Endothelial cell (in vitro differentiated cells): ENCODE measurements at regions not wholly inside any gene's neighbourhood (a gene's known extent, or its start where the extent isn't known, plus 50 kb on each side); places are given as distances from the start of the nearest gene placed in this dataset.

Experiments
- DNase-seq: peaks from one replicate; pipeline ENCODE4 v3.0.0; 2021; ENCODE audit warnings: low spot score
- H3K27ac Mint-ChIP-seq: one replicate; pipeline ENCODE4 v1.8.0; 2021; ENCODE audit warnings: mixed read lengths, inconsistent platforms; ENCODE audit not compliant: unreplicated experiment
- H3K27me3 Mint-ChIP-seq: one replicate; pipeline ENCODE4 v1.8.0; 2021; ENCODE audit warnings: mild to moderate bottlenecking, moderate library complexity, mixed read lengths, inconsistent platforms; ENCODE audit not compliant: unreplicated experiment
- H3K36me3 Mint-ChIP-seq: one replicate; pipeline ENCODE4 v1.8.0; 2021; ENCODE audit warnings: mild to moderate bottlenecking, low read depth, mixed read lengths, inconsistent platforms; ENCODE audit not compliant: unreplicated experiment
- H3K4me1 Mint-ChIP-seq: one replicate; pipeline ENCODE4 v1.8.0; 2021; ENCODE audit warnings: mild to moderate bottlenecking, mixed read lengths, inconsistent platforms; ENCODE audit not compliant: unreplicated experiment
- H3K4me3 Mint-ChIP-seq: one replicate; pipeline ENCODE4 v1.8.0; 2021; ENCODE audit warnings: mild to moderate bottlenecking, mixed read lengths, inconsistent platforms; ENCODE audit not compliant: unreplicated experiment
- H3K9me3 Mint-ChIP-seq: one replicate; pipeline ENCODE4 v1.8.0; 2021; ENCODE audit warnings: mixed read lengths, inconsistent platforms; ENCODE audit not compliant: unreplicated experiment
- CTCF ChIP-seq: fragments of 200-600 bp; sonication (generic); IDR thresholded peaks from one replicate; pipeline ENCODE4 v1.5.0; 2021; ENCODE audit warnings: antibody characterized with exemption; ENCODE audit not compliant: unreplicated experiment

- Mint-ChIP-seq H3K27me3 (peaks cover 3% of the 10 kb centered on the region), H3K4me1 (peaks cover 4% of the 10 kb centered on the region), H3K9me3 (no peaks in the 10 kb centered on the region), H3K27ac (no peak overlapping the region), H3K36me3 (peaks cover 3% of the 10 kb centered on the region), H3K4me3 (no peak overlapping the region)
- TF ChIP-seq CTCF: no peak
- no peak for DNase-seq
These were observed 154.1 kb downstream of the VAPA start for GRCh38 chr18:10067670-10068659.

GRCh38 chr18:10068766-10069567, 155.2 kb downstream of the VAPA start:
- H3K27ac Mint-ChIP-seq: no peak overlapping the region
- TF ChIP-seq CTCF: no peak

GRCh38 chr18:10070561-10071000, 156.8 kb downstream of the VAPA start:
- no peak overlapping the region for H3K27ac Mint-ChIP-seq
- no peak for DNase-seq
- no peaks in the 10 kb centered on the region for H3K36me3 Mint-ChIP-seq
- H3K4me3 Mint-ChIP-seq: no peak overlapping the region
- peaks cover 3% of the 10 kb centered on the region for H3K4me1 Mint-ChIP-seq
- no peaks in the 10 kb centered on the region for H3K9me3 Mint-ChIP-seq
- H3K27me3 Mint-ChIP-seq: peaks cover 3% of the 10 kb centered on the region
- no peak for TF ChIP-seq CTCF

More at GRCh38 chr18:10068766-10069567, 155.2 kb downstream of the VAPA start:
- H3K4me1 Mint-ChIP-seq: peaks cover 4% of the 10 kb centered on the region
- no peaks in the 10 kb centered on the region for H3K36me3 Mint-ChIP-seq
- H3K9me3 Mint-ChIP-seq: no peaks in the 10 kb centered on the region
- peaks cover 3% of the 10 kb centered on the region for H3K27me3 Mint-ChIP-seq
- DNase-seq: no peak
- H3K4me3 Mint-ChIP-seq: no peak overlapping the region

- no peaks in the 10 kb centered on the region for H3K36me3 Mint-ChIP-seq
- no peaks in the 10 kb centered on the region for H3K4me1 Mint-ChIP-seq
- no peak for TF ChIP-seq CTCF
- H3K4me3 Mint-ChIP-seq: no peak overlapping the region
- peaks cover 9% of the 10 kb centered on the region for H3K27me3 Mint-ChIP-seq
- no peak for DNase-seq
- H3K9me3 Mint-ChIP-seq: no peaks in the 10 kb centered on the region
- H3K27ac Mint-ChIP-seq: no peak overlapping the region
These were observed 158.9 kb downstream of the VAPA start for GRCh38 chr18:10072671-10073175.
